HCT116 (cell line): ENCODE measurements at regions not wholly inside any gene's neighbourhood (a gene's known extent, or its start where the extent isn't known, plus 50 kb on each side); places are given as distances from the start of the nearest gene placed in this dataset.

Source experiments
- ATAC-seq: fragments of 200-7000 bp; cut with Tn5 transposase; 2 replicates; pipeline ENCODE4 v1.9.1; 2020; ENCODE audit warnings: mild to moderate bottlenecking, moderate library complexity
- BruUV-seq: library from RNA; stranded (reverse); fragments of 400-500 nt; replicated peaks from 2 replicates; lab custom pipeline; 2021; lab: Mats Ljungman, UMichigan
- CTCF ChIA-PET: fragments of 300-600 bp; sonication (Branson Sonifier 250); formaldehyde crosslinking; loops from one replicate; lab custom pipeline; 2021; ENCODE audit warnings: antibody characterized with exemption; lab: Charles Lee
- POLR2A ChIA-PET: fragments of 300-600, 350-600 bp; sonication (Branson Sonifier 250); formaldehyde crosslinking; loops from one replicate; lab custom pipeline; 2021; ENCODE audit warnings: antibody characterized with exemption; lab: Charles Lee
- RAD21 ChIA-PET, 2 experiments: fragments of 300-600 bp; sonication (Branson Sonifier 250); formaldehyde crosslinking; loops; one replicate each; lab custom pipeline; 2023; ENCODE audit warnings: low total read pairs in 2 of 2; ENCODE audit not compliant: uncharacterized antibody in 2 of 2, unreplicated experiment in 2 of 2, low non-redundant PET in 1 of 2; lab: Charles Lee
- DNase-seq: peaks from one replicate; pipeline ENCODE4 v3.0.0-alpha.2; 2010; ENCODE audit warnings: low read depth, low spot score
- H2AFZ ChIP-seq: fragments of 200-600 bp; shearing (Covaris generic), sonication (generic); 2 replicates; pipeline ENCODE4 v1.6.1; 2017; ENCODE audit warnings: low read depth, mixed run types, mixed read lengths, antibody characterized with exemption, low read length; ENCODE audit not compliant: poor library complexity, severe bottlenecking
- H3K27ac ChIP-seq: 2 replicates; pipeline ENCODE4 v1.5.1; 2012; ENCODE audit warnings: low read depth, low read length
- H3K27me3 ChIP-seq: fragments of 200-600 bp; sonication (generic); 2 replicates; pipeline ENCODE4 v1.6.1; 2016; ENCODE audit warnings: mixed run types, low read length, mixed read lengths; ENCODE audit not compliant: insufficient read depth
- H3K36me3 ChIP-seq, 2 experiments: fragments of 200-500 bp in 1 of 2; fragments of 200-600 bp in 1 of 2; sonication (Bioruptor generic) in 1 of 2; sonication (generic) in 1 of 2; 2 replicates each; pipeline versions ENCODE4 v1.5.1 to v1.6.1; 2014 to 2016; ENCODE audit warnings: low read length in 2 of 2, inconsistent platforms in 1 of 2, mixed read lengths in 1 of 2, mixed run types in 1 of 2; ENCODE audit not compliant: insufficient read depth in 2 of 2, control insufficient read depth in 1 of 2
- H3K4me1 ChIP-seq, 2 experiments: fragments of 200-600 bp in 1 of 2; sonication (generic) in 1 of 2; 2 replicates each; pipeline versions ENCODE4 v1.5.1 to v1.6.1; 2012 to 2017; ENCODE audit warnings: low read length in 2 of 2, inconsistent platforms in 1 of 2, mild to moderate bottlenecking in 1 of 2, mixed read lengths in 1 of 2, mixed run types in 1 of 2, moderate library complexity in 1 of 2; ENCODE audit not compliant: insufficient read depth in 2 of 2, control insufficient read depth in 1 of 2
- H3K4me2 ChIP-seq: fragments of 200-600 bp; sonication (generic); 2 replicates; pipeline ENCODE4 v1.6.1; 2017; ENCODE audit warnings: mixed run types, low read length, mixed read lengths
- H3K4me3 ChIP-seq, 2 experiments: fragments of 200-600 bp in 1 of 2; sonication (generic) in 1 of 2; replicated peaks in 1 of 2; 2 replicates each; pipeline ENCODE4 v1.5.1; 2011 to 2016; ENCODE audit warnings: low read length in 2 of 2, control low read depth in 1 of 2, low read depth in 1 of 2, mild to moderate bottlenecking in 1 of 2, mixed read lengths in 1 of 2, mixed run types in 1 of 2
- H3K79me2 ChIP-seq: fragments of 200-600 bp; sonication (generic); 2 replicates; pipeline ENCODE4 v1.6.1; 2017; ENCODE audit warnings: mild to moderate bottlenecking, mixed run types, low read length, moderate library complexity, mixed read lengths; ENCODE audit not compliant: insufficient read depth
- H3K9ac ChIP-seq: fragments of 200-600 bp; sonication (generic); 2 replicates; pipeline ENCODE4 v1.6.1; 2016; ENCODE audit warnings: low read length, mixed read lengths
- H3K9me2 ChIP-seq: fragments of 200-600 bp; sonication (generic), shearing (Covaris generic); 2 replicates; pipeline ENCODE4 v1.6.1; 2017; ENCODE audit warnings: mixed run types, mild to moderate bottlenecking, moderate library complexity; ENCODE audit not compliant: insufficient read depth
- H3K9me3 ChIP-seq, 2 experiments: fragments of 200-500 bp in 1 of 2; fragments of 200-600 bp in 1 of 2; sonication (Bioruptor generic) in 1 of 2; sonication (generic) in 1 of 2; 2 replicates each; pipeline ENCODE4 v1.6.1; 2014 to 2017; ENCODE audit warnings: low read length in 2 of 2, mixed read lengths in 2 of 2, inconsistent platforms in 1 of 2, low read depth in 1 of 2, mild to moderate bottlenecking in 1 of 2, mixed run types in 1 of 2, moderate library complexity in 1 of 2; ENCODE audit not compliant: control insufficient read depth in 1 of 2, insufficient read depth in 1 of 2
- H4K20me1 ChIP-seq: fragments of 200-600 bp; sonication (generic), shearing (Covaris generic); 2 replicates; pipeline ENCODE4 v1.6.1; 2017; ENCODE audit warnings: mixed run types, mild to moderate bottlenecking, moderate library complexity; ENCODE audit not compliant: insufficient read depth
- CBX3 ChIP-seq: IDR thresholded peaks from 2 replicates; pipeline ENCODE4 v1.6.1; 2012; ENCODE audit warnings: low read depth
- POLR2A ChIP-seq: IDR thresholded peaks from 2 replicates; pipeline ENCODE4 v1.7.0; 2011; ENCODE audit warnings: borderline replicate concordance; ENCODE audit not compliant: insufficient read depth, insufficient read length; ENCODE audit errors: extremely low read depth
- SIN3A ChIP-seq: IDR thresholded peaks from 2 replicates; pipeline ENCODE4 v1.6.1; 2012; ENCODE audit warnings: low read depth
- TCF7L2 ChIP-seq: IDR thresholded peaks from 2 replicates; pipeline ENCODE4 v1.7.0; 2011; ENCODE audit warnings: borderline replicate concordance, inconsistent platforms; ENCODE audit not compliant: insufficient read depth, insufficient read length; ENCODE audit errors: extremely low read depth
- ZNF274 ChIP-seq: fragments of 200-500 bp; sonication (Bioruptor generic); IDR thresholded peaks from 2 replicates; pipeline ENCODE4 v1.6.1; 2014; ENCODE audit warnings: mild to moderate bottlenecking, low read depth, low read length, inconsistent platforms
- intact Hi-C: fragments of 100-400 bp; cut with micrococcal nuclease; formaldehyde crosslinking; loops from 2 replicates; pipeline ENCODE4 v1.10.0; 2022
- TF ChIP-seq, protein P1 (sequence below): IDR thresholded peaks from 2 replicates; pipeline ENCODE4 v1.6.1; 2012; ENCODE audit warnings: low read depth
- TF ChIP-seq, protein P2 (sequence below): IDR thresholded peaks from 2 replicates; pipeline ENCODE4 v1.6.1; 2012
- TF ChIP-seq, protein P3 (sequence below), 3 experiments: fragments of 200-600 bp in 1 of 3; sonication (generic) in 1 of 3; IDR thresholded peaks in 2 of 3; conservative IDR thresholded peaks in 1 of 3; 2 replicates each; pipeline ENCODE4 v1.5.1; 2012 to 2017; ENCODE audit warnings: low read depth in 2 of 3, low read length in 2 of 3, antibody characterized with exemption in 1 of 3, borderline replicate concordance in 1 of 3, control low read depth in 1 of 3, mild to moderate bottlenecking in 1 of 3, mixed read lengths in 1 of 3, mixed run types in 1 of 3, moderate library complexity in 1 of 3; ENCODE audit not compliant: insufficient read depth in 1 of 3

DNA sequence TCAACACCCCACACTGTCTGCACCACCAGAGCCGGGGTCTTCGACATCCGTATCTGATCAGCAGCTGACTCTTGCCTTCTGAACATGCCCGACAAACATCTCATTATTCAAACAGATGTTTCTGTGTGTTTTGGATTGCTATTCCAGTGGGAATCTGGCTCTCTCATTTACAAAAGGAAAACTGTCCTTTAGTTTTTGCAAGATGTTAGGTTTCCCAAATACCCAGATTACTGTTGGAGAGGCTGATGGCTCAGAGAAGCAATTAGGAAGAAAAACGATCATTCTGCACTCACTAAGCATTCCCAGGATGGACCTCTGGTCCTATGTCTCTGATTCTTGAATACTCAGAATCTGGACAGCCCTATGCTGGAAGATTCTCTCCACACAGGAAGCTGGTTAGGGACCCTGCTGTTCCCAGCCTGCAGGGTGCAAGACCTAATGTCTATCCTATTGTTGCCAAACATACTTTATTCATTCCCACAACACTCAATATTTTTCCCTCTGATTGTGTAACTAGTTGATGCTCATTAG lies 532.9 kb downstream of the CDH26 start:
- intact Hi-C loops = no loop called here
- Histone ChIP-seq H3K9me2 (no peaks in the 10 kb centered on the region), H3K27me3 (no peaks in the 10 kb centered on the region), H3K4me3 (no peak overlapping the region), H3K36me3 (no peaks in the 10 kb centered on the region), H2AFZ (no peak overlapping the region), H3K27ac (no peak overlapping the region), H3K4me2 (no peak overlapping the region), H3K9ac (no peak overlapping the region), H3K79me2 (no peaks in the 10 kb centered on the region), H3K4me1 (no peaks in the 10 kb centered on the region), H4K20me1 (no peaks in the 10 kb centered on the region), H3K9me3 (peaks cover 5 to 22% of the 10 kb centered on the region in 2 experiments; a peak in 2 of 4 replicates)
- RAD21 ChIA-PET = no interaction called here
- TF ChIP-seq SIN3A (no peak), CBX3 (no peak), TCF7L2 (no peak)
- TF ChIP-seq, protein P1, sequence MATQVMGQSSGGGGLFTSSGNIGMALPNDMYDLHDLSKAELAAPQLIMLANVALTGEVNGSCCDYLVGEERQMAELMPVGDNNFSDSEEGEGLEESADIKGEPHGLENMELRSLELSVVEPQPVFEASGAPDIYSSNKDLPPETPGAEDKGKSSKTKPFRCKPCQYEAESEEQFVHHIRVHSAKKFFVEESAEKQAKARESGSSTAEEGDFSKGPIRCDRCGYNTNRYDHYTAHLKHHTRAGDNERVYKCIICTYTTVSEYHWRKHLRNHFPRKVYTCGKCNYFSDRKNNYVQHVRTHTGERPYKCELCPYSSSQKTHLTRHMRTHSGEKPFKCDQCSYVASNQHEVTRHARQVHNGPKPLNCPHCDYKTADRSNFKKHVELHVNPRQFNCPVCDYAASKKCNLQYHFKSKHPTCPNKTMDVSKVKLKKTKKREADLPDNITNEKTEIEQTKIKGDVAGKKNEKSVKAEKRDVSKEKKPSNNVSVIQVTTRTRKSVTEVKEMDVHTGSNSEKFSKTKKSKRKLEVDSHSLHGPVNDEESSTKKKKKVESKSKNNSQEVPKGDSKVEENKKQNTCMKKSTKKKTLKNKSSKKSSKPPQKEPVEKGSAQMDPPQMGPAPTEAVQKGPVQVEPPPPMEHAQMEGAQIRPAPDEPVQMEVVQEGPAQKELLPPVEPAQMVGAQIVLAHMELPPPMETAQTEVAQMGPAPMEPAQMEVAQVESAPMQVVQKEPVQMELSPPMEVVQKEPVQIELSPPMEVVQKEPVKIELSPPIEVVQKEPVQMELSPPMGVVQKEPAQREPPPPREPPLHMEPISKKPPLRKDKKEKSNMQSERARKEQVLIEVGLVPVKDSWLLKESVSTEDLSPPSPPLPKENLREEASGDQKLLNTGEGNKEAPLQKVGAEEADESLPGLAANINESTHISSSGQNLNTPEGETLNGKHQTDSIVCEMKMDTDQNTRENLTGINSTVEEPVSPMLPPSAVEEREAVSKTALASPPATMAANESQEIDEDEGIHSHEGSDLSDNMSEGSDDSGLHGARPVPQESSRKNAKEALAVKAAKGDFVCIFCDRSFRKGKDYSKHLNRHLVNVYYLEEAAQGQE = no peak
- no peak for ATAC-seq
- no peak for DNase-seq
- no TSS peak for BruUV-seq
- CTCF ChIA-PET = no interaction called here
- POLR2A ChIA-PET = no interaction called here

DNA sequence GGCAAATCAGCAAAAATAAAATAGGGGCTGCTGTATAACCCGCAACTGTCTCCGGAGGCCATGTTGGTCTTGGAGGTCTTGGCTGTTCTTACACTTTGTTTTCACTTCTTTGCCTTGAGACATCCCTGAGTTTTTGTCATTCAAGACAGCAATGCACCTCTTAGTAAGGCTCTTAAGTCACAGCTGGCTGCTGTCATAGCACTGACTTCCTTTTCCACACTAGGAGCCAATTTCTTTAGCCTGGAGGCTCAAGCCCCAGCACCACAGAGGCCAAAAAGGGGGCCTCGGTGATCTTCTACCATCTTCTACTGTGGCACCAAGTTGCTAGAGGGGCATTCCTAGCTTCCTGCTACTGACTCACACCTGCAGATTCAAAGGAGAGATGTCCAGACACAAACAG lies 536.3 kb downstream of the CDH26 start:
- Histone ChIP-seq H3K79me2 (no peaks in the 10 kb centered on the region), H3K27ac (no peak overlapping the region), H3K4me2 (no peak overlapping the region), H2AFZ (no peak overlapping the region), H3K4me3 (no peak overlapping the region), H3K4me1 (no peaks in the 10 kb centered on the region), H3K36me3 (no peaks in the 10 kb centered on the region), H3K27me3 (no peaks in the 10 kb centered on the region), H3K9me2 (no peaks in the 10 kb centered on the region), H3K9me3 (peaks cover 8 to 27% of the 10 kb centered on the region in 2 experiments; a peak in 2 of 4 replicates), H4K20me1 (no peaks in the 10 kb centered on the region), H3K9ac (no peak overlapping the region)
- TF ChIP-seq CBX3 (no peak), POLR2A (no peak), ZNF274 (no peak), SIN3A (no peak)
- TF ChIP-seq, protein P2, sequence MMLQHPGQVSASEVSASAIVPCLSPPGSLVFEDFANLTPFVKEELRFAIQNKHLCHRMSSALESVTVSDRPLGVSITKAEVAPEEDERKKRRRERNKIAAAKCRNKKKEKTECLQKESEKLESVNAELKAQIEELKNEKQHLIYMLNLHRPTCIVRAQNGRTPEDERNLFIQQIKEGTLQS = no peak
- TF ChIP-seq, protein P3, sequence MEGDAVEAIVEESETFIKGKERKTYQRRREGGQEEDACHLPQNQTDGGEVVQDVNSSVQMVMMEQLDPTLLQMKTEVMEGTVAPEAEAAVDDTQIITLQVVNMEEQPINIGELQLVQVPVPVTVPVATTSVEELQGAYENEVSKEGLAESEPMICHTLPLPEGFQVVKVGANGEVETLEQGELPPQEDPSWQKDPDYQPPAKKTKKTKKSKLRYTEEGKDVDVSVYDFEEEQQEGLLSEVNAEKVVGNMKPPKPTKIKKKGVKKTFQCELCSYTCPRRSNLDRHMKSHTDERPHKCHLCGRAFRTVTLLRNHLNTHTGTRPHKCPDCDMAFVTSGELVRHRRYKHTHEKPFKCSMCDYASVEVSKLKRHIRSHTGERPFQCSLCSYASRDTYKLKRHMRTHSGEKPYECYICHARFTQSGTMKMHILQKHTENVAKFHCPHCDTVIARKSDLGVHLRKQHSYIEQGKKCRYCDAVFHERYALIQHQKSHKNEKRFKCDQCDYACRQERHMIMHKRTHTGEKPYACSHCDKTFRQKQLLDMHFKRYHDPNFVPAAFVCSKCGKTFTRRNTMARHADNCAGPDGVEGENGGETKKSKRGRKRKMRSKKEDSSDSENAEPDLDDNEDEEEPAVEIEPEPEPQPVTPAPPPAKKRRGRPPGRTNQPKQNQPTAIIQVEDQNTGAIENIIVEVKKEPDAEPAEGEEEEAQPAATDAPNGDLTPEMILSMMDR (IDR thresholded peaks at IDR 0.05 in 2 of 3, conservative IDR thresholded peaks at IDR 0.05 in 1 of 3; ENCODE audit: borderline replicate concordance in 1 of 3, insufficient read depth in 1 of 3, low read depth in 2 of 3, low read length in 2 of 3) = no peak
- RAD21 ChIA-PET = no interaction called here
- no TSS peak for BruUV-seq
- intact Hi-C loops = no loop called here
- no peak for ATAC-seq
- POLR2A ChIA-PET = no interaction called here
- no peak for DNase-seq
- CTCF ChIA-PET = no interaction called here
